ENCODE measurements at regions not wholly inside any gene's neighbourhood (a gene's known extent, or its start where the extent isn't known, plus 50 kb on each side); places are given as distances from the start of the nearest gene placed in this dataset.

DNA sequence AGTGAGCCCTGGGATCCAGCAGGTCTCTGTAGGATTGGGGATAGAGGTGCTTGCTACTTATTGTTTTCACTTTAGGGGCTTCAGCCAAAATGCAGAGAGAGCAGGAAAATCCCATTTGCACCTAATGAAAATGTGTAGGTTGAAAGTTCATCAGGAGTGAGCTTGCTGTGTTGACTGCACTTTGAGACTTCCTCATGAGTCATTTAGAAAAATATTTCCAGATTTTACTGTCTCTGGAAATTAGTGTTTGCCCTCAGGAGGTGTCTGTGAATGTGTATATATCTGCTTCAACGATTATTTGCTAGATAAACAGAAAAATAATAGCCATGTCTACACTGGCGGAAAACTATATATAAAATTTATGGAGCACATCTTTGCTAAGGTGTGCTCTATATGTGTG, 159.3 kb downstream of the CAND1 start:
- DNase-seq = peak; percentile 62

DNA sequence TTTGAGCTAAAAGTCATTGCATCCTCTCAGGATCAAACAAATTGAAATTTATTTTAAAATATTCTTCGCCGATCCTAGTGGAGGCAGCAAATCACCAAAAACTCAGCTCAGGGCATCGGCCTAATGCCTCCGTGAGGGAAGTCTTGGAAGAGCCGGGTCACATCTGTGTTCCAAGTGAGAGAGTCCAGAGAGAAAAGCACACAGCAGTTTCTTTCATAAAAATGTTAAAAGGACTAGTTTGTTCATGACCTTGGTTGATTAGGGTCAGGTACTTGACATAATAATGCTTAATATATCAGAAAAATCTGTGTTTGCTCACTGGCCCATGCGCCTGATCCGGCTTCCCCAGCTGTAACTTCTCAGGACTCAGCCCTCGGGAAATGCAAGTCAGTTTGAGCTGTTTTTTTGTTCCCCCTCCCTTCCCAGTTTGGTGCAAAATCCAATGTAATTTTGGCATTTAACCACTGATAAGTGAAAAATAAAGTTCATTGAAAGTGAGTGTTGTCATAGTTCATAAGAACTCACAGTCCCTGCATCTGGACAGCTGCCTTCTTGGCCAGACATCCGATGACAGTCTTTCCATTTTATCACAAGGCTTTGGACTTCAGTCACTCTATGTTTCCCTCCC, 161.7 kb downstream of the CAND1 start:
- peak; percentile 43 for DNase-seq

DNA sequence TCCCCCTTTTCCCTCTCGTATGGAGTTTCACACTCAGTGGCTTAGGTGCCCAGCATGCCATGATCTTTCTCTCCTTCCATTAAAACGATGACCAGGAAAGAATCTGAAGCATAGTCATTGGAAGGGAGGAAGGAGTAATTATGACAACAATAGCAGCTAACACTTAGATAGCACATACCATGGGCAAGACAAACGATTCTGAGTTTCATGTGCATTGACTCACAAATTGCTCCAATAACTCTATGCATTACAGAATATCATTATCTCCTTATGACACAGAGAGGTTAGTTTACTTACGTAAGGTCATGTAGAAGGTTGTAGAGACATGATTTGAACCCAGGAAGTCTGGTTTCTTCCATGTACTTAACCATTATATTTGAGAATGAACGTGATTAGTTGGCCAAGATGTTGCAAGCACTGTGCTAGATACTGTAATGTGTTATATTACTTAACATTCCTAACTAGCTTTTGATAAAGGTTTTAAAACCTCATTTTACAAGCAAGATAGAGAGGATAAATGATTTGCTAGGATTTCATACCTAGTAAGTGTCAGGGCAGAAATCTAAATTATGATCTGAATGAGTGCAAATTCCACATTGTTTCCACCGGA, 162.4 kb downstream of the CAND1 start:
- DNase-seq = no peak

DNA sequence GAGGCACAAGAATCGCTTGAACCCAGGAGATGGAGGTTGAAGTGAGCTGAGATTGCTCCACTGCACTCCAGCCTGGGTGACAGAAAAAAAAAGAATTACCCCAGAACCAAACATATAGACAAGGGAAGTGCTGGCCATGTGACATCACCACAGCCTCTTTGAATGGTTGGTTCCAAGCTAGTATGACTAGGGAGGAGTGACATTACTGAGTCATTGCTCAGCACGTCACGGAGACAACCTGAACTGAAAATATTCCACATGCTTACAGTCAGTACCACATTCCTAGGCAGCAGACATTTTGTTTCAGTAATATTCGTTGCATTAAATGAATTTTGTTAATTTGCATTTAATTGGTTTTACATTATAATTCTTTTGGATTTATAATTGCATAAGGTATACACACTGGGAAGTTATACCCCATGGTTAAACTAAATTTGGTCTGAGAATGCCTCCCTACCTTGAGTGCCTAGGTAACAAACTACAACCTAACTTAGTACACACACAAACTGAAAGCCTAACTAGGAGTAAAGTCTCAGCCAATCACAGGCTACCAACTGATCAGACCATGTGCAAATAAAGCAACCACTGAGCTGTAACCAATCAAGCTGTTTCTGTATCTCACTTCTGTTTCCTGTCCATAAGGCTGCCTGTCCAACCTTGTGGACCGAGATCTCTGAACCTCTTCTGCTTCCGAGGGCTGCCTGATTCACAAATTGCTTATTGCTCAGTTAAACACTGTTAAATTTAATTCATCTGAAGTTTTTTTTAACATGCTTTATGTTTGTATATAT, 164.4 kb downstream of the CAND1 start:
- peak; percentile 33 for DNase-seq

DNA sequence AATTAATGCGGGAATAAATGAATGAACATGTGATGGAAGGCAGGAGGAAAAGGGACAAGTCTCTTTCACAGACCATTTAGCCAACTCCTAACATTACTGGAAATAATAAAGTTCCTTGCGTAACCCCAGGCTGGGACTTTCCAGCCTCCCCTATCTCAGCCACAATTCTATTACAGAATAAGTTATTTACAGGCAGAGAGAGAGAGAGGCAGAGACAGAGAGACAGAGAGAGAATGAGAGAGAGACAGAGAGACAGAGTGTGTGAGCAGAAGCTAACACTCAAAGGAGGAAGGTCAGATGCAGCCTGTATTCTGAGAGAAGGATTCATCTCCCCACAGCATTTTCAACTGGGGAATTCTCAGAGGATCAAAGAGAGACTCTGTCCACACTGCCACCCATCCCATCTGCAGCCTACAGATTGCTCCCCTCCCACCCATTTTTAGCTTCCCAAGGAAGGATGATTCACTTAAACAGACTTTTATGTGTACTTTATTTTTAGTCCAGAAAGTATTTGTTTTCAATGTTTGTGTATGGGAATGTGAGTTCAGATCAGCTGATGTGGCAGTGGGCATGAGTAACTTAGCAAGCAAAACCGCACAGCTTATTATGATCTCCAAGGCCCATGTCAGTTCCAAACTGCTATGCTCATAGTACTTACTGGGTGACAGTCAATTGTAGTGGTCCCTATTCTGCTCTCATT, 165.7 kb downstream of the CAND1 start:
- peak; percentile 6 for DNase-seq

DNA sequence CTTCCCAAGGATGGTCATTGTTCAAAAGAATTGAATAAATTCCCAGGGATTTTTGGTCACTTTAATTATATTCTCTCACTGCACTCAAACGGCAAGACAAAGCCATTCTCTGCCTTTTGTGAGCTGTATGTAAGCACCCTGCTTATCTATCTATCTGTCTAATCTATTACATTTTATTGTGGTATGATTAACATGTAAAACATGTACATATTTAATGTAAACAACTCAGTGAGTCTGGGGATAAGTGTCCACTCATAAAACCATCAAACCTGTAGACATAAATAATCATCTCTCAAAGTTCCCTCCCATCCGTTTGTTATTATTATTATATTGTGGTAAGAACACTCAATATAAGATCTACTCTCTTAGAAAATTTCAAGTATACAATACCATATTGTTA, 167.1 kb downstream of the CAND1 start:
- DNase-seq = no peak

DNA sequence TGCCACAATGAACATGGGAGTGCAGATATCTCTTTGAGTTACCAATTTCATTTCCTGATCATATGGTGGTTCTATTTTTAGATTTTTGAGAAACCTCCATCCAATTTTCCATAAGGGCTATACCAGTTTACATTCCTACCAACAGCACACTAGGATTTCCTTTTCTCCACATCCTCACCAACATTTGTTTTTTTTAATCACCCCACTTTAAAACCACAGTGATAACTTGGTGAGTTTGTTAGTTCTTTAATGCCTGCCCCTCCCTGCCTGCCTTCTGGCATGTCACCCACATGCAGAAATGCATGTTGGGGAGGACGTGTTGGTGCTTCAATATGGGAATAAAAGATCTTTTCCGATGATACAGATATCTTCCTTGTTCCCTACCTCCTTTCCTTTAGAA, 167.9 kb downstream of the CAND1 start:
- DNase-seq = no peak

DNA sequence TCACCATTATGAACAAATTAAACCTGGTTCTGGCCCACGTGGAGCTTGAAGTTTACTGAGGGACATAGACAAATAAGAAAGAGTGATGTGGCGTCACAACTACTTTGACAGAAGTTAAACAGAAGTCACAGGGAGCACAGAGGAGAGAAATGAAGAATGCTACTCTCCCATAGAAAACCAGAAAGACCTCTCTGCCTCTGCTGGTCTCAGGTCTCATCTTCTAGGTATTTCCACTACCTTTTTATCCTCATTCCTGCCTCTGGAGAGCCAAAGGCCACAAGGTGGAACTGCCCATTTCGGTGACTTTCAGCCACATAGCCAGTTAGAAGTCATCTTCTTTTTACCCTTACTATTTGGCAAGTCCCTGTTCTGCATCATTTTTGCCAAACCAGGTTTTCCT, 170.5 kb downstream of the CAND1 start:
- no peak for DNase-seq

DNA sequence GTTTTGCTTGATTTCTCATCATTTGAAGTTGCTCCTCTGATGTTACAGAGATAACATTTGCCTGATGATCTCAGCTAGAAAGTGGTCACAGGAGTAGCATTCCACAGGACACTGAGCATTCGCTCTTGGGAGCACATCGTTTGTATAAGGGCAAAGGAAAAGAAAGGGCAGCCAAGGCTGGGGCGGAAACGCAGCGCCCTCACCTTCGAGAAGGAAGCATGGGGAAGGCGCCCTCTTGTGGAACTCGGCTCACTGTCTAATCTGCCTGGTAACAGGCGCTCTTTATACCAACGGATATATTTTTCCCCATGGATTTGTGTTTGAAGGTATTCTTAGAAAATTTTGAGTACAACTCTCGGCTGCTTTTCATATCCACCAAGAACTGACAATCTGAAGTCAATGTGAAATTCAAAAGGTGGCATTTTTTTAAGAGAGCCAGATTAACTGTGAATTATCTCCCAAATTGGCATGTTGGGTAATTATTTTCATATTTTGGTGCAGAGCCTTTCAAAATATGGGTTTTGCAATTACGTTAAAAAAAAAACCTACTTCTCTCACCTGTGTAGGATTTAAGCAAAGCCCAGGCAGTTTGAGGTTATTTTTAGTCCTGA, 172.7 kb downstream of the CAND1 start:
- peak; percentile 90 for DNase-seq

DNA sequence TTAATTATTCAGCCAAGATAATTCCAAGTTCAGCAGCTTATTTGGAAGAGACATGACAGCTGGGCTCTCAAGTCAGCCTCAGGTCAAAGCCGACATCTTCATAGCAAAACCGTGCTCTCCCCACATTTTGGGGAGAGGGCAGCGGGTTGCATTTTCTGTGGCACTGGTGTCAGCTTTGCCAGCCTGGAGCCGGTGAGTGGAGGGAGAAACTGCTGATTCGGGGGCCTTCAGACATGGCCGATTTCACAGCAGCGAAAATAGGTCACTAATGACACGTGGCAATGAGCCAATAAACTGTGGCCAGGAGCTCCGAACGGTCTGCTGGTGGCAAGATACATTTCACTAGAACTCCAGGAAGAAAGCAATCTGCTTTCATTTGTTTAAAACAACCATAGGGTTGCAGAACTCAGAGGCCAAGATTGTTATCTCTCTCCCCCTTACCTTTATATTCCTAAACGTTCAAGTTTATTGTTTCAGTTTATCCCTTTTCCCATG, 173.2 kb downstream of the CAND1 start:
- peak; percentile 88 for DNase-seq

DNA sequence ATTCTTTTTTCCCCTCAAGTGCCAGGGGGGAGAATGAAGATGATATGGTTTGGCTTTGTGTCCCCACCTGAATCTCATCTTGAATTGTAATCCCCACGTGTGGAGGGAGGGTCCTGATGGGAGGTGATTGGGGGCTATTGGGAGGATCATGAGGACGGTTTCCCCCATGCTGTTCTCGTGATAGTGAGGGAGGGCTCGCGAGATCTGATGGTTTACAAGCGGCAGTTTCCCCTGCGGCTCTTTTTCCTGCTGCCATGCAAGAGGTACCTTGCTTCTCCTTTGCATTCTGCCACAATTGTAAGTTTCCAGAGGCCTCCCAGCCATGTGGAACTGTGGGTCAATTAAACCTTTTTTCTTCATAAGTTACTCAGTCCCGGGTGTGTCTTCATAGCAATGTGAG, 173.7 kb downstream of the CAND1 start:
- no peak for DNase-seq

DNA sequence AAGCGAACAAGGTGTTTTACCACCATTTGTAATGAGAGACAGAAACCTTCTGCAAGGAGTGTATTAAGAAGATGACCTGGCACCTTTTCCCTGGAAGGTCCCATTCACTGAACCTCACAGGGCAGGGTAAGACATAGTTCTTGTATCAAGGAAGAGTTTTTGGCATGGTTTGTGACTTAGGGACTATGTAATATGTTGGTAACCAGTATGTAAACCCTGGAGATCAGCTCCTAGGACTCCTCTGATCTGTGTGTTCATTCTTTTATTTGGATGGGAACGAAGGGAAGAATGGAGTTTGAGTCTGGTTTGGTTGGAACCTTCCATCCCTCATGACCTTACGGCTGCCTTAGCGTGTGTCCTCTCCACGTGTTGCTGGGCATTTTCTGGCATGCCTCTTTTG, 175.4 kb downstream of the CAND1 start:
- DNase-seq = no peak

DNA sequence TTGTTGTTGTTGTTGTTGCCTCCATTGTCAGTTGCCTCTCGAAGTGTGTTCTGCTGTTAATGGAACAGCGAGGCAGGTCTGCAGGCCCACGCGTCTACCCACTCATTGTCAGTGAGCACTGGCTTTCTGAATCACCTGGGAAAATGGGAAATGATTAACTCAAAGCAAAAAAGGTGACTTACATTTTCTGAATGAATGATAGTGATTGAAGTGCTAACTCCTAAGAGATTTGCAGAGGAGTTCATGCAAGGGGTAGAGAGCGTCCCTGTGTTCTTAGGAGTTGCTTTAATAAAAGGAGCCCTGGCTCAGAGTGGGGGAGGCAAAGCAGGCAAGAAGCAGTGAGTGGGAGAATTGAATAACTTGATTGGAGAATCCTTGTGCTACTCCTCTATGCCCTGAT, 177.6 kb downstream of the CAND1 start:
- DNase-seq = no peak

DNA sequence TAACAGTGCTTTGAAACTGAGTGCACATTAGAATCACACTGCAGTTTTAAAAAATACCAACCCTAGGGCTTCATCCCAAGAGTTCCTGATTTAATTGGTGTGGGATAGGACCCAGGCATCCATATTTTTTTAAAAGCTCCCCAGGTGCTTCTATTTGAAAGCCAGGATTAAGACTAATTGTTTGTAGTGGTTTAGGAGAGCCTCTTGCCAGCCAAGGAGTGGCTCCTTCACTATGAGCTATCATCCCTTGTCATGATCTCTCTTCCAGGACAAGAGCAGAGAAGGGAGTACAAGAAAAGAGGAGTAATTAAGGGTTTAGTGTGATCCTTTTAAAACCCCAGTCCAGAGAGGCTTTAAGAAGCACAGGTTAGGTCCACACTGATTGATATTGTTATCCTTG, 178.0 kb downstream of the CAND1 start:
- no peak for DNase-seq

DNA sequence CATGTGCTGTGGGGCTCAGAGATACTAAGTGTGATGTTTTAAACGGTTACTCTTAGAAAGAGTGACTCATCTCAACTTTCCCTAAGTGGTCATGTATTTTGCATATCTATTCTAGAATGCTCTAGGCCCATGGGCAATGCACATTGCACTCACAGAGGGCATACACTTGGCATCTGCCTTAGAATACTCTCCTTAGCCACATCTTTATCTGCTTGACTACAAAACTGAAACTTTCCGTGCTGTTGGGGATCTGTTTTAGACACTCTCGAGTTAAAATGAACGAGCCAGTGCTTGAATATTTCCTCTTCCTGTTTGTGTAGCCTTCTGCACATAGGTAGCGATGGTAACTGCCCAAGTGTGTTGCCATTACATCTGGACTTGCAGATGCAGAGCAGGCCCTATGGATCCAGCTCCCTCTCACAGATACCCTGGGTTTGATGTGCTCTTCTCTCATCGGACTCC, 180.5 kb downstream of the CAND1 start:
- DNase-seq = no peak

DNA sequence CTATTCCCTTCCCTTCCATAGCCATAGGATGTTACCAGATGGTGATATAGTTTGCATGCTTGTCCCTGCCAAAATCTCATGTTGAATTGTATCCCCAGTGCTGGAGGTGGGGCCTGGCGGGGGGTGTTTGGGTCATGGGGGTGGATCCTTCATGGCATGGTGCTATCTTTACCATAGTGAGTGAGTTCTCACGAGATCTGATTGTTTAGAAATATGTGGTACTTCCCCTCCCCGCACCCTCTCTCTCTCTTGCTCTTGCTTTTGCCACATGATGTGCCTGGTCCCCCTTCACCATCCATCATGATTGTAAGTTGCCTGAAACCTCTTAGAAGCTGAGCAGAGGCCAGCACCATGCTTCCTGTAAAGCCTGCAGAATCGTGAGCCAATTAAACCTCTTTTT, 181.3 kb downstream of the CAND1 start:
- DNase-seq = no peak

DNA sequence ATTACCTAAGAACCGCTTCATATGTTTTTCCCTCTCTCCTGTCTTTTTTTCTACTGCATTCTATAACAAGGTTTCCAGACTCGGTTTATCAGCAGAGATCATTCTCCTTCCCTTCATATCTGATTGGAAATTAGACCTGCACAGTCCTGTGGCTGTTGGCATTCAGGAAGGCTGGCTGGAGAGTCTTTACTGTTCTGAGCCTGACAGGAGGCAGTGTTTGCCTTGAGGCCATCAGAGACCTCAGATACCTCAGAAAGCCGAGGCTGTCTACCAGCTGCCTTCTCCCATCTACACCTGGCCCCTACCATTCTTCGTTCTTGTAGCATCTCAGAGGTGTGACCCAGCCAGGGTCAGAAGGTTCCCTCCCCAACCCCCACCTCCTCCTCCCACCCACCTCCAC, 182.0 kb downstream of the CAND1 start:
- DNase-seq = peak; percentile 27

DNA sequence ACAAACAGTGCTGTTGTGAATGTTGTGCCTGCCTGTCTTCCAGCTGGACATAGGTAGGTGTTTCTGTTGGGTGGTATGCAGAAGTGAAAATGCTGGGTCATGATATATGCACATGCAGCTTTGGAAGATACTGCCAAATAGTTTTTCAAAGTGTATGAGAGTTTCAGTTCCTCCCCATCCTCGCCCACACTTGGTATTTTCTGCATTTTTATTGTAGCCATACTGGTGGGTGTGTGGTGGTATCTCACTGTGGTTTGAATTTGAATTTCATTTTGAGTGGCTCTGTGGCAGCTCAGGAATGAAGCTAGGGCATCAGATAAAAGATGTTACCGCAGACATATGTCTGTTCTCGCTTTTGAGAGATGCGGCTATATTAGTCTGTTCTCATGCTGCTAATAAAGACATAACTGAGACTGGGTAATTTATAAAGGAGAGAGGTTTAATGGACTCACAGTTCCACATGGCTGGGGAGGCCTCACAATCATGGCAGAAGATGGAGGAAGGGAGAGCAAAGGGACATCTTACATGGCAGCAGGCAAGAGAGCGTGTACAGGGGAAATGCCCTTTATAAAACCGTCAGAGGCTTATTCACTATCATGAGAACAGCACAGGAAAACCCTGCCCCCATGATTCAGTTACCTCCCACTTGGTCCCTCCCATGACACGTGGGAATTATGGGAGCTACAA, 183.1 kb downstream of the CAND1 start:
- DNase-seq = no peak

DNA sequence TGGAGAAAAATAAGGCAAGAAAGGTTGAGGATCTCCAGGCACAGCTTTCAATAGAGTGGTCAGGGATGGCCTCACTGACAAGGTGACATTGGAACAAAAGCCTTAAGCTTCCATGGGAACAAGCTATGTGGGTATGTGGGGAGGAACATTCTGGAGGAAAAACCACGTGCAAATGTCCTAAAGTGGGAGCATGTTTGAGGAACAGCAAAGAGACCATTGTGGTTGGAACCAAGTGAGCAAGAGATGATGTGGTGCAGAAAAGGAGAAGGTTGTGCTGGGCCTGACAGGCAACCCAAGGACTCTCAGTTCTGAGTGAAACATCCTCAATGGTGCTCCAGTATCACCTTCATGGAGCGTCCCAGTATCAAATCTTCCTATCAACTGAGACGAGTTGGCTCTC, 184.0 kb downstream of the CAND1 start:
- DNase-seq = no peak

DNA sequence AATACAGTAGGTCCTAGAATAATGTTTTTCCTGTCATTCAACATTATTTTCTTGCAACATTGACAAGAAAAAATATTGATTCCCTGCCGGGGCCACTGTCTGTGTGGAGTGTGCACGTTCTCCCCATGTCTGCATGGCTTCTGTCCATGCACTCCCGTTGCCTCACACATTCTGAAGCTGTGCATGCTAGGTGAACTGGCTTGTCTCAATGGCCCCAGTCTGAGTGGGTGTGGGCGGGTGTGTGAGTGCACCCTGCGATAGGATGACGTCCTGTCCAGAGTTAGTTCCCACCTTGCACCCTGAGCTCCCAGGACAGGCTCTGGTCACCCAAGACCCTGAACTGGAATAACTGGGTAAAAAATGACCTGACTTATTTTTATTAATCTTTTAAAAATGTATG, 186.1 kb downstream of the CAND1 start:
- peak; percentile 17 for DNase-seq

DNA sequence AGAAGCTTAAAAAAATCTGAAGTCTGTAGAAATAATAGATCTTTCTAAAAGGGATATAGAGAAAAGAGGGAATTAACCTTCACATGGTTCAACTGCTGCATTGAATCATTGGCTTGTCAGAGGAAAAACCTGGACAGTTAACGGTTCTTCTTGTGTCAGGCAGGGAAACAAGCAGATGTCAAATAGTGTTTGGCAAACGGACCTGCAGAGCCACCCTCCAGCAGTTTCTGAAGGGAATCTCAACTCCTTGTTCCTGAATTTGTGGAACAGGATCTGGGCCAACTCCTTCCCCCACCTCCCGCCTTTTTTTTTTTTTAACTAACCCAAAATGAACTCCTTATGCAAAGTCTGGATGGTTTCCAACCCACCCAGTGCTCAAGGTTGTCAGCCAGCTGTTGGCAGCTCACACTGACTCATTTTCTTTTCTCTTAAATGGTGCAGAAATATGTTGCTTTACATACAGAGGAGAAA, 187.3 kb downstream of the CAND1 start:
- DNase-seq = peak; percentile 94

DNA sequence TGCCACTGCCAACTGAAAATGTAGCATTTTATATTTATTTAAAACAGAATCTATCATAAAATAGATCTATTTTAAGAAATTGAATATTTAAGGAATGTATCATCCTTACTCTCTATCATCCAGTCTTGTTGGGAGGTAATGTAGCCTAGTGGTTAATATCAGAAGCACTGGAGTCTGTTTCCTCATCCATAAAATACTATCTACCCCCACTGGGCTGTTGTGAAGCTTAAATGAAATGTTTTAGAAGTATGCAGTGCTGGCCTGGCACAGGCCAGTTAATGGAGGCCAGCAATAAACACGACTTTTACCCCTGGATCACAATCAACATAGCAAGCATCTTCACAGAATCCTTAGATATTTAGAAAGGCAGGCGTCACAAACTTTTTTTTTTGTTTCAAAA, 188.0 kb downstream of the CAND1 start:
- peak; percentile 29 for DNase-seq
